Astrocyte of the cerebellum (primary cell): ENCODE measurements at regions not wholly inside any gene's neighbourhood (a gene's known extent, or its start where the extent isn't known, plus 50 kb on each side); places are given as distances from the start of the nearest gene placed in this dataset.

Experiments
- DNase-seq: peaks from one replicate; pipeline ENCODE4 v3.0.0-alpha.2; 2011; ENCODE audit warnings: low read depth
- H3K4me3 ChIP-seq: 2 replicates; pipeline ENCODE4 v1.5.1; 2011; ENCODE audit warnings: mild to moderate bottlenecking, low read depth, low read length, moderate library complexity
- CTCF ChIP-seq: IDR thresholded peaks from 2 replicates; pipeline ENCODE4 v1.5.1; 2012; ENCODE audit warnings: low read length, low read depth, moderate library complexity, mild to moderate bottlenecking; ENCODE audit errors: missing control alignments
- in situ Hi-C: cut with HindIII; loops from 2 replicates; pipeline ENCODE4 v1.10.0; 2017; ENCODE audit warnings: low sequenced_read_pairs

GRCh38 chr7:106779877-106780276, 85.2 kb upstream of the PIK3CG start:
- DNase-seq, result no peak

GRCh38 chr7:106781007-106781406, 84.1 kb upstream of the PIK3CG start:
- H3K4me3 ChIP-seq, result no peak overlapping the region
- no peak for TF ChIP-seq CTCF
- no peak for DNase-seq
- in situ Hi-C loops, result no loop called here

More at GRCh38 chr7:106779877-106780276, 85.2 kb upstream of the PIK3CG start:
- in situ Hi-C loops, result no loop called here
- no peak for TF ChIP-seq CTCF
- no peak overlapping the region for H3K4me3 ChIP-seq

- no peak overlapping the region for H3K4me3 ChIP-seq
- TF ChIP-seq CTCF, result no peak
- in situ Hi-C loops, result no loop called here
Observed at GRCh38 chr7:106781828-106782544, 83.1 kb upstream of the PIK3CG start.

GRCh38 chr7:106783286-106783685, 81.8 kb upstream of the PIK3CG start:
- no peak overlapping the region for H3K4me3 ChIP-seq
- DNase-seq, result no peak
- in situ Hi-C loops, result no loop called here
- no peak for TF ChIP-seq CTCF

More at GRCh38 chr7:106781828-106782544, 83.1 kb upstream of the PIK3CG start:
- DNase-seq, result no peak

- in situ Hi-C loops, result no loop called here
- no peak for TF ChIP-seq CTCF
- no peak for DNase-seq
- H3K4me3 ChIP-seq, result no peak overlapping the region
Observed at GRCh38 chr7:106788637-106789036, 76.4 kb upstream of the PIK3CG start.

- H3K4me3 ChIP-seq, result no peak overlapping the region
- DNase-seq, result no peak
- TF ChIP-seq CTCF, result no peak
- in situ Hi-C loops, result no loop called here
Observed at GRCh38 chr7:106791526-106791925, 73.6 kb upstream of the PIK3CG start.
